ENCODE measurements at regions not wholly inside any gene's neighbourhood (a gene's known extent, or its start where the extent isn't known, plus 50 kb on each side); places are given as distances from the start of the nearest gene placed in this dataset.

DNA sequence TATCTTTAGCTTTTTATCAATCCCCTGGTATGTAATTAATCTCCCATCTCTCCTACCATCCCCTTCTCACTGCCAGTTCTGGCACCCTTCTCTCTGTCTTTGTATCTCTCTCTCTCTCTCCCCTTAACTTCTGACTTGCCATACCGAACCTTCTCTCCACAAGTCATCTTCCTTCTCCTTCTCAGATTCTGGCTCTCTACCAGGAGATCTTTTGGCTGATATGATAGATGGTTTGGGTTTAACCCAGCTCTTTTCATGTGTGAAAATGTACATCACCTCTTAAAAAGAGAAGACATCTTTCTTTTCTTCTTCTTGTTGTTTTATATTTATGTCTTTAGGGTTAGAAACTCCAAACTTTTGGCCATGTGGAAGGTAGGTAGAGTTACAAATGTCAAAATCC, 196.7 kb downstream of the HGF start:
- Histone ChIP-seq H3K27me3 (ENCODE audit: insufficient read depth, low read length) (no peaks in the 10 kb centered on the region), H3K9me2 (ENCODE audit: low read depth, low read length) (no peaks in the 10 kb centered on the region), H3K36me3 (ENCODE audit: insufficient read depth, low read length) (no peaks in the 10 kb centered on the region), H3K9ac (ENCODE audit: low read length) (no peak overlapping the region), H3K27ac (ENCODE audit: low read depth, low read length, poor library complexity, severe bottlenecking) (no peak overlapping the region), H2AFZ (ENCODE audit: low read length) (no peak overlapping the region), H3K4me3 (ENCODE audit: low read depth, low read length, poor library complexity, severe bottlenecking) (no peak overlapping the region), H4K20me1 (ENCODE audit: insufficient read depth, low read length) (no peaks in the 10 kb centered on the region), H3K9me3 (ENCODE audit: low read length) (no peaks in the 10 kb centered on the region), H3F3A (ENCODE audit: insufficient read depth, low read length) (no peaks in the 10 kb centered on the region), H3K4me2 (ENCODE audit: low read length) (no peak overlapping the region), H3K4me1 (ENCODE audit: insufficient read depth, low read length, severe bottlenecking) (no peaks in the 10 kb centered on the region), H3K79me2 (ENCODE audit: insufficient read depth, low read length) (no peaks in the 10 kb centered on the region)
- TF ChIP-seq, protein P1, sequence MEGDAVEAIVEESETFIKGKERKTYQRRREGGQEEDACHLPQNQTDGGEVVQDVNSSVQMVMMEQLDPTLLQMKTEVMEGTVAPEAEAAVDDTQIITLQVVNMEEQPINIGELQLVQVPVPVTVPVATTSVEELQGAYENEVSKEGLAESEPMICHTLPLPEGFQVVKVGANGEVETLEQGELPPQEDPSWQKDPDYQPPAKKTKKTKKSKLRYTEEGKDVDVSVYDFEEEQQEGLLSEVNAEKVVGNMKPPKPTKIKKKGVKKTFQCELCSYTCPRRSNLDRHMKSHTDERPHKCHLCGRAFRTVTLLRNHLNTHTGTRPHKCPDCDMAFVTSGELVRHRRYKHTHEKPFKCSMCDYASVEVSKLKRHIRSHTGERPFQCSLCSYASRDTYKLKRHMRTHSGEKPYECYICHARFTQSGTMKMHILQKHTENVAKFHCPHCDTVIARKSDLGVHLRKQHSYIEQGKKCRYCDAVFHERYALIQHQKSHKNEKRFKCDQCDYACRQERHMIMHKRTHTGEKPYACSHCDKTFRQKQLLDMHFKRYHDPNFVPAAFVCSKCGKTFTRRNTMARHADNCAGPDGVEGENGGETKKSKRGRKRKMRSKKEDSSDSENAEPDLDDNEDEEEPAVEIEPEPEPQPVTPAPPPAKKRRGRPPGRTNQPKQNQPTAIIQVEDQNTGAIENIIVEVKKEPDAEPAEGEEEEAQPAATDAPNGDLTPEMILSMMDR (IDR thresholded peaks at IDR 0.05; ENCODE audit: low read length) = no peak
- no peak for TF ChIP-seq EZH2 (IDR thresholded peaks at IDR 0.05; ENCODE audit: borderline replicate concordance, low read length)

DNA sequence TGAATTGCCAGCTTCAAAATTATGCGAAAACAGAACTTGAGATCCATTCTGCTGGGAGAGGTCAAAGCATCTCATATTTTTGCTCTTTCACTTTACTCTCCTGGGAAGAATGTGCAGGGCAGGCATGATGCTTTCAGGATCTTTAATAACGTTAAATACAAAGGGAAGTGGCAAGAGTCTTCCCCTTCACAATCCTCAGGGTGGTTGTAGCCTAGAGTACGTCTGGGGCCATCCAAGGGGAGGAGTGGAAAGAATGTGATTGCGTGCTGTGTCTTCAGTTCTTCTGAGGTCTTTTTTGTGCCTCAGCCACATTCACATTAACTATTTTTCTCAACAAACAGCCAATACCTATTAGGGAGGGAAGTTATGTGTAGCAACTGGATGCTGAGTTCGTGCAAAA, 207.3 kb downstream of the HGF start:
- TF ChIP-seq, protein P1 (IDR thresholded peaks at IDR 0.05; ENCODE audit: low read length) = no peak
- no peak for TF ChIP-seq EZH2 (IDR thresholded peaks at IDR 0.05; ENCODE audit: borderline replicate concordance, low read length)
- no peak overlapping the region for H3K27ac ChIP-seq (ENCODE audit: low read depth, low read length, poor library complexity, severe bottlenecking)
- no peaks in the 10 kb centered on the region for H4K20me1 ChIP-seq (ENCODE audit: insufficient read depth, low read length)
- H3K9ac ChIP-seq (ENCODE audit: low read length) = no peak overlapping the region
- H3K4me1 ChIP-seq (ENCODE audit: insufficient read depth, low read length, severe bottlenecking) = no peaks in the 10 kb centered on the region
- H3K4me2 ChIP-seq (ENCODE audit: low read length) = no peak overlapping the region
- H3K9me2 ChIP-seq (ENCODE audit: low read depth, low read length) = 0 out of 2 replicates have a peak, but pooled peaks cover 2% of the 10 kb centered on the region
- H2AFZ ChIP-seq (ENCODE audit: low read length) = peak overlapping the region; percentile 24; the same call in 1 of the 2 replicates
- no peaks in the 10 kb centered on the region for H3K79me2 ChIP-seq (ENCODE audit: insufficient read depth, low read length)
- no peaks in the 10 kb centered on the region for H3K36me3 ChIP-seq (ENCODE audit: insufficient read depth, low read length)
- no peaks in the 10 kb centered on the region for H3K9me3 ChIP-seq (ENCODE audit: low read length)
- H3F3A ChIP-seq (ENCODE audit: insufficient read depth, low read length) = no peaks in the 10 kb centered on the region
- no peak overlapping the region for H3K4me3 ChIP-seq (ENCODE audit: low read depth, low read length, poor library complexity, severe bottlenecking)
- H3K27me3 ChIP-seq (ENCODE audit: insufficient read depth, low read length) = no peaks in the 10 kb centered on the region

DNA sequence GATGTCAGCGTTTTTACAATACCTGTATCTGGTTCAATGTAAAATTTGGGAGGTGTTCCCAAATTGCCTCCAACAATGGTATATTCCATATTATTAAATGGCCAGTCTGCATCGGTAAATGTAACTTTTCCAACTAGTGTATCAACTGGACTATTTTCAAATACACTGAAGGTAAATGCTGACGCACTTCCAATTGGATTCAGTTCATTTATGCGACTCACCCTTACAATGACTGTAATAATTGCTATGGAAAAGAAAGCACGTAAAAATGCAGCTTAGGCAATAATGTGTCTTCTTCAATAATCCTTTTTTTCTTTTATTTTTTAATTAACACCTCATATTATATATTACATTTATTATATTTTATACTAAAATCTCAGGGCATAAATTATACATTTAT, 209.1 kb downstream of the HGF start:
- Histone ChIP-seq H4K20me1 (ENCODE audit: insufficient read depth, low read length) (no peaks in the 10 kb centered on the region), H3K36me3 (ENCODE audit: insufficient read depth, low read length) (no peaks in the 10 kb centered on the region)

More for the DNA sequence above, 209.1 kb downstream of the HGF start:
- Histone ChIP-seq H3K79me2 (ENCODE audit: insufficient read depth, low read length) (no peaks in the 10 kb centered on the region), H3K9ac (ENCODE audit: low read length) (no peak overlapping the region), H3K9me2 (ENCODE audit: low read depth, low read length) (0 out of 2 replicates have a peak, but pooled peaks cover 2% of the 10 kb centered on the region), H3K27ac (ENCODE audit: low read depth, low read length, poor library complexity, severe bottlenecking) (no peak overlapping the region), H3F3A (ENCODE audit: insufficient read depth, low read length) (no peaks in the 10 kb centered on the region), H3K9me3 (ENCODE audit: low read length) (no peaks in the 10 kb centered on the region), H3K4me1 (ENCODE audit: insufficient read depth, low read length, severe bottlenecking) (no peaks in the 10 kb centered on the region), H2AFZ (ENCODE audit: low read length) (no peak overlapping the region), H3K27me3 (ENCODE audit: insufficient read depth, low read length) (no peaks in the 10 kb centered on the region), H3K4me3 (ENCODE audit: low read depth, low read length, poor library complexity, severe bottlenecking) (no peak overlapping the region), H3K4me2 (ENCODE audit: low read length) (no peak overlapping the region)
- TF ChIP-seq, protein P1 (IDR thresholded peaks at IDR 0.05; ENCODE audit: low read length) = no peak
- no peak for TF ChIP-seq EZH2 (IDR thresholded peaks at IDR 0.05; ENCODE audit: borderline replicate concordance, low read length)

All from OCI-LY1 (cell line).